Tibial artery (tissue), 4 donors: ENCODE measurements at regions not wholly inside any gene's neighbourhood (a gene's known extent, or its start where the extent isn't known, plus 50 kb on each side); places are given as distances from the start of the nearest gene placed in this dataset.

ENCODE experiments used
- DNase-seq, 2 donors: peaks; one replicate each; pipeline ENCODE4 v3.0.0-alpha.2; 2019
- H3K27ac ChIP-seq, 2 donors: fragments of 200-600 bp; sonication (generic) in 1 of 2; 1 replicate in 1 of 2; 2 replicates in 1 of 2; pipeline ENCODE4 v1.5.1; 2018 to 2019; ENCODE audit warnings: mild to moderate bottlenecking in 1 of 2
- H3K27me3 ChIP-seq, 2 donors: fragments of 200-600 bp; sonication (generic) in 1 of 2; one replicate each; pipeline versions ENCODE4 v1.5.1 to v1.6.0; 2016 to 2019
- H3K36me3 ChIP-seq, 3 donors: fragments of 200-600 bp; sonication (generic) in 2 of 3; one replicate each; pipeline ENCODE4 v1.5.1; 2016 to 2019; ENCODE audit warnings: mild to moderate bottlenecking in 2 of 3
- H3K4me1 ChIP-seq, 4 donors: fragments of 200-600 bp; sonication (generic) in 2 of 4; 1 replicate in 3 of 4; 2 replicates in 1 of 4; pipeline ENCODE4 v1.5.1; 2016 to 2019
- H3K4me3 ChIP-seq, 2 donors: fragments of 200-600 bp; sonication (generic) in 1 of 2; 1 replicate in 1 of 2; 2 replicates in 1 of 2; pipeline ENCODE4 v1.5.1; 2018 to 2019; ENCODE audit warnings: mild to moderate bottlenecking in 2 of 2
- H3K9me3 ChIP-seq, 3 donors: fragments of 200-600 bp; sonication (generic) in 1 of 3; one replicate each; pipeline ENCODE4 v1.5.1; 2016 to 2019
- CTCF ChIP-seq, 2 experiments: fragments of 200-600 bp in 1 of 2; fragments of 450-650 bp in 1 of 2; IDR thresholded peaks; one replicate each; pipeline ENCODE4 v1.5.1; 2017 to 2019; ENCODE audit warnings: antibody characterized with exemption in 2 of 2, mild to moderate bottlenecking in 1 of 2, moderate library complexity in 1 of 2
- intact Hi-C: fragments of 100-400 bp; cut with DNase I; formaldehyde crosslinking; loops from one replicate; pipeline ENCODE4 v1.15.0; 2023; ENCODE audit warnings: low total_unique reads

- Histone ChIP-seq H3K4me1 (no peaks in the 10 kb centered on the region), H3K27ac (no peak overlapping the region), H3K36me3 (no peaks in the 10 kb centered on the region), H3K4me3 (no peak overlapping the region), H3K27me3 (no peaks in the 10 kb centered on the region), H3K9me3 (no peaks in the 10 kb centered on the region)
- no peak for TF ChIP-seq CTCF (IDR thresholded peaks at IDR 0.05)
- intact Hi-C loops: no loop called here
- DNase-seq: no peak
Observed at GRCh38 chr2:41572154-41572553, 475.7 kb upstream of the PKDCC start.

- Histone ChIP-seq H3K9me3 (no peaks in the 10 kb centered on the region), H3K36me3 (no peaks in the 10 kb centered on the region), H3K4me3 (no peak overlapping the region), H3K27ac (no peak overlapping the region), H3K4me1 (peaks cover 0 to 8% (median 0%) of the 10 kb centered on the region in 4 donors), H3K27me3 (no peaks in the 10 kb centered on the region)
- no peak for TF ChIP-seq CTCF (IDR thresholded peaks at IDR 0.05)
- intact Hi-C loops: no loop called here
- no peak for DNase-seq
Observed at GRCh38 chr2:41576423-41576822, 471.4 kb upstream of the PKDCC start.

GRCh38 chr2:41579806-41580205 is 468.0 kb upstream of the PKDCC start:
- no peaks in the 10 kb centered on the region for H3K36me3 ChIP-seq
- H3K4me3 ChIP-seq: no peak overlapping the region
- no peaks in the 10 kb centered on the region for H3K27me3 ChIP-seq
- peaks cover 0 to 8% (median 0%) of the 10 kb centered on the region in 4 donors for H3K4me1 ChIP-seq
- peaks cover 0 to 17% (median 11%) of the 10 kb centered on the region in 3 donors for H3K9me3 ChIP-seq
- DNase-seq: no peak
- no peak for TF ChIP-seq CTCF (IDR thresholded peaks at IDR 0.05)
- no peak overlapping the region for H3K27ac ChIP-seq
- intact Hi-C loops: no loop called here

- H3K27me3 ChIP-seq: no peaks in the 10 kb centered on the region
- H3K4me3 ChIP-seq: no peak overlapping the region
- no peak overlapping the region for H3K27ac ChIP-seq
- H3K4me1 ChIP-seq: peaks cover 0 to 8% (median 0%) of the 10 kb centered on the region in 4 donors
- intact Hi-C loops: no loop called here
- no peak for TF ChIP-seq CTCF (IDR thresholded peaks at IDR 0.05)
- DNase-seq: no peak
- peaks cover 0 to 27% (median 12%) of the 10 kb centered on the region in 3 donors for H3K9me3 ChIP-seq
- no peaks in the 10 kb centered on the region for H3K36me3 ChIP-seq
Observed at GRCh38 chr2:41580806-41581205, 467.0 kb upstream of the PKDCC start.

- Histone ChIP-seq H3K27me3 (no peaks in the 10 kb centered on the region), H3K4me1 (peaks cover 0 to 40% (median 12%) of the 10 kb centered on the region in 4 donors), H3K9me3 (no peaks in the 10 kb centered on the region), H3K36me3 (no peaks in the 10 kb centered on the region), H3K4me3 (no peak overlapping the region), H3K27ac (no peak overlapping the region)
- DNase-seq: no peak
- no peak for TF ChIP-seq CTCF (IDR thresholded peaks at IDR 0.05)
- intact Hi-C loops: no loop called here
Observed at GRCh38 chr2:41595240-41595639, 452.6 kb upstream of the PKDCC start.

- Histone ChIP-seq H3K27me3 (no peaks in the 10 kb centered on the region), H3K36me3 (no peaks in the 10 kb centered on the region), H3K9me3 (no peaks in the 10 kb centered on the region), H3K27ac (peak overlapping the region; percentile 31 to 57), H3K4me3 (no peak overlapping the region), H3K4me1 (peaks cover 0 to 40% (median 12%) of the 10 kb centered on the region in 4 donors)
- no peak for DNase-seq
- TF ChIP-seq CTCF (IDR thresholded peaks at IDR 0.05): no peak
- intact Hi-C loops: no loop called here
Observed at GRCh38 chr2:41597680-41598079, 450.1 kb upstream of the PKDCC start.
